K562 (cell line): ENCODE measurements at regions not wholly inside any gene's neighbourhood (a gene's known extent, or its start where the extent isn't known, plus 50 kb on each side); places are given as distances from the start of the nearest gene placed in this dataset.

Experiments used
- ATAC-seq: fragments of 200-7000 bp; cut with Tn5 transposase; 3 replicates; pipeline ENCODE4 v1.9.1; 2020; ENCODE audit warnings: moderate library complexity
- BruUV-seq: library from RNA; stranded (reverse); fragments of 400-500 nt; replicated peaks from 2 replicates; lab custom pipeline; 2021; lab: Mats Ljungman, UMichigan
- CTCF ChIA-PET: fragments of 300-600 bp; formaldehyde crosslinking; extraction: SDS; loops from one replicate; lab custom pipeline; 2021; ENCODE audit warnings: low intra/inter-chr PET ratio; lab: Yijun Ruan, JAX
- POLR2A ChIA-PET: fragments of 300-600, 350-650 bp; sonication (Branson Sonifier 250); formaldehyde crosslinking; extraction: SDS; loops from one replicate; lab custom pipeline; 2021; ENCODE audit warnings: antibody characterized with exemption, inconsistent platforms; lab: Yijun Ruan, JAX
- DNase-seq, 4 experiments: peaks; one replicate each; pipeline versions ENCODE4 v3.0.0 to v3.0.0-alpha.2; 2011 to 2018; ENCODE audit warnings: low spot score in 3 of 4, mixed read lengths in 3 of 4; ENCODE audit errors: extremely low read depth in 1 of 4
- FAIRE-seq: peaks from 2 replicates; lab custom pipeline; 2011; peaks lifted over from hg19 to GRCh38; lab: Jason Lieb, UNC
- H2AFZ ChIP-seq: 2 replicates; pipeline ENCODE4 v1.6.0; 2011; ENCODE audit warnings: low read depth, low read length, control low read depth, inconsistent platforms
- H3K27ac ChIP-seq: fragments of 200-600 bp; 3 replicates; pipeline ENCODE4 v1.8.0; 2011; ENCODE audit warnings: low read depth, mild to moderate bottlenecking, control low read depth, inconsistent platforms, low read length, moderate library complexity, mixed read lengths; ENCODE audit errors: extremely low read depth
- H3K27me3 ChIP-seq, 2 experiments: fragments of 300-600 bp in 1 of 2; 2 replicates in 1 of 2; 3 replicates in 1 of 2; pipeline versions ENCODE4 v1.6.0 to v1.8.0; 2011; ENCODE audit warnings: inconsistent platforms in 2 of 2, low read length in 2 of 2, mild to moderate bottlenecking in 1 of 2, mixed read lengths in 1 of 2, moderate library complexity in 1 of 2; ENCODE audit not compliant: control insufficient read depth in 2 of 2, insufficient read depth in 2 of 2
- H3K36me3 ChIP-seq: fragments of 300-600 bp; 3 replicates; pipeline ENCODE4 v1.8.0; 2011; ENCODE audit warnings: mild to moderate bottlenecking, low read length, inconsistent platforms; ENCODE audit not compliant: control insufficient read depth, insufficient read depth
- H3K4me1 ChIP-seq, 2 experiments: fragments of 200-600 bp in 1 of 2; replicated peaks in 1 of 2; 2 replicates in 1 of 2; 3 replicates in 1 of 2; pipeline versions ENCODE4 v1.5.1 to v1.8.0; 2011; ENCODE audit warnings: inconsistent platforms in 2 of 2, low read length in 2 of 2, mild to moderate bottlenecking in 1 of 2, mixed read lengths in 1 of 2, moderate library complexity in 1 of 2; ENCODE audit not compliant: control insufficient read depth in 2 of 2, insufficient read depth in 2 of 2
- H3K4me2 ChIP-seq: 2 replicates; pipeline ENCODE4 v1.6.1; 2011; ENCODE audit warnings: low read length, control low read depth, inconsistent platforms, mixed read lengths; ENCODE audit not compliant: insufficient read depth
- H3K4me3 ChIP-seq: fragments of 200-600 bp; sonication (generic), shearing (Covaris generic); 2 replicates; pipeline ENCODE4 v1.5.1; 2016; ENCODE audit warnings: control low read depth, inconsistent platforms
- H3K79me2 ChIP-seq: fragments of 200-600 bp; 3 replicates; pipeline ENCODE4 v1.8.0; 2011; ENCODE audit warnings: low read length, inconsistent platforms; ENCODE audit not compliant: control insufficient read depth, insufficient read depth
- H3K9ac ChIP-seq, 2 experiments: 2 replicates each; pipeline versions ENCODE4 v1.6.0 to v1.6.1; 2011; ENCODE audit warnings: low read depth in 2 of 2, low read length in 2 of 2, control low read depth in 1 of 2, inconsistent platforms in 1 of 2, mild to moderate bottlenecking in 1 of 2, mixed read lengths in 1 of 2; ENCODE audit not compliant: insufficient read depth in 1 of 2
- H3K9me1 ChIP-seq: one replicate; pipeline ENCODE4 v1.6.0; 2011; ENCODE audit warnings: inconsistent platforms, mild to moderate bottlenecking, low read length, moderate library complexity; ENCODE audit not compliant: control insufficient read depth, insufficient read depth
- H3K9me3 ChIP-seq: replicated peaks from 2 replicates; pipeline ENCODE4 v1.5.1; 2011; ENCODE audit warnings: low read depth, low read length, inconsistent platforms; ENCODE audit not compliant: control insufficient read depth, insufficient read depth
- H4K20me1 ChIP-seq: replicated peaks from 2 replicates; pipeline ENCODE4 v1.6.1; 2011; ENCODE audit warnings: low read length, inconsistent platforms, mixed read lengths; ENCODE audit not compliant: control insufficient read depth, insufficient read depth
- WGBS: fragments of 100-300 bp; shearing (Covaris generic); methylation state at CpG from one replicate; pipeline ENCODE4 v1.1.6; 2016; ENCODE audit warnings: low coverage, mixed read lengths; ENCODE audit not compliant: insufficient coverage; ENCODE audit errors: missing lambda C conversion rate; 5-methylcytosine and 5-hydroxymethylcytosine counted together
- in situ Hi-C: fragments of 300-500 bp; cut with MboI; formaldehyde crosslinking; loops from 4 replicates; pipeline ENCODE4 v1.15.0; 2018; ENCODE audit warnings: inconsistent platforms, mixed read lengths
- intact Hi-C: fragments of 100-400 bp; cut with micrococcal nuclease; formaldehyde crosslinking; loops from 2 replicates; pipeline ENCODE4 v1.14.2; 2022
- TF ChIP-seq, protein P1 (sequence below): sonication (generic); IDR thresholded peaks from 2 replicates; pipeline ENCODE4 v1.6.1; 2016
- TF ChIP-seq, protein P2 (sequence below): fragments of 450-650 bp; IDR thresholded peaks from 2 replicates; pipeline ENCODE4 v1.6.1; 2016; ENCODE audit warnings: mild to moderate bottlenecking, moderate library complexity

DNA sequence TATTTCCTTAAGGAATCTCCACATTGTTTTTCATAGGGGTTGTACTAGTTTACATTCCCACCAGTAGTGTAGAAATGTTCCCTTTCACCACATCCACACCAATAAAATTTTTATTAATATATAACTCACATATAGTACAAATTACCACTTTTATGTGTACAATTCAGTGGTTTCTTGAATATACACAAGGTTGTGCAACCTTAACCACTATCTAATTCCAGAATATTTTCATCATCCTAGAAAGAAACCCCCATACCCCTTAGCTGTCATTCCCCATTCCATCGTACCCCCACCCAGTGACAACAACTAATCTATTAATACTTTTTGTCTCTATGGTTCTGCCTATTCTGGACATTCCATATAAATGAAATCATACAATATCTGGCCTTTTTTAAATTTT, 108.3 kb upstream of the USP9X start:
- DNase-seq (no peak), ATAC-seq (no peak), FAIRE-seq (no peak)
- Histone ChIP-seq H3K9me3 (no peaks in the 10 kb centered on the region; the same call in 1 of the 2 replicates), H3K4me3 (no peak overlapping the region), H2AFZ (no peak overlapping the region), H4K20me1 (no peaks in the 10 kb centered on the region), H3K4me1 (no peaks in the 10 kb centered on the region; a peak in 1 of 5 replicates), H3K36me3 (no peaks in the 10 kb centered on the region), H3K79me2 (no peaks in the 10 kb centered on the region), H3K4me2 (no peak overlapping the region), H3K27me3 (no peaks in the 10 kb centered on the region), H3K9ac (no peak overlapping the region)
- ChIA-PET CTCF (no interaction called here), POLR2A (no interaction called here)
- in situ Hi-C loops = no loop called here
- no TSS peak for BruUV-seq
- TF ChIP-seq, protein P1, sequence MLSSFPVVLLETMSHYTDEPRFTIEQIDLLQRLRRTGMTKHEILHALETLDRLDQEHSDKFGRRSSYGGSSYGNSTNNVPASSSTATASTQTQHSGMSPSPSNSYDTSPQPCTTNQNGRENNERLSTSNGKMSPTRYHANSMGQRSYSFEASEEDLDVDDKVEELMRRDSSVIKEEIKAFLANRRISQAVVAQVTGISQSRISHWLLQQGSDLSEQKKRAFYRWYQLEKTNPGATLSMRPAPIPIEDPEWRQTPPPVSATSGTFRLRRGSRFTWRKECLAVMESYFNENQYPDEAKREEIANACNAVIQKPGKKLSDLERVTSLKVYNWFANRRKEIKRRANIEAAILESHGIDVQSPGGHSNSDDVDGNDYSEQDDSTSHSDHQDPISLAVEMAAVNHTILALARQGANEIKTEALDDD = no peak
- TF ChIP-seq, protein P2, sequence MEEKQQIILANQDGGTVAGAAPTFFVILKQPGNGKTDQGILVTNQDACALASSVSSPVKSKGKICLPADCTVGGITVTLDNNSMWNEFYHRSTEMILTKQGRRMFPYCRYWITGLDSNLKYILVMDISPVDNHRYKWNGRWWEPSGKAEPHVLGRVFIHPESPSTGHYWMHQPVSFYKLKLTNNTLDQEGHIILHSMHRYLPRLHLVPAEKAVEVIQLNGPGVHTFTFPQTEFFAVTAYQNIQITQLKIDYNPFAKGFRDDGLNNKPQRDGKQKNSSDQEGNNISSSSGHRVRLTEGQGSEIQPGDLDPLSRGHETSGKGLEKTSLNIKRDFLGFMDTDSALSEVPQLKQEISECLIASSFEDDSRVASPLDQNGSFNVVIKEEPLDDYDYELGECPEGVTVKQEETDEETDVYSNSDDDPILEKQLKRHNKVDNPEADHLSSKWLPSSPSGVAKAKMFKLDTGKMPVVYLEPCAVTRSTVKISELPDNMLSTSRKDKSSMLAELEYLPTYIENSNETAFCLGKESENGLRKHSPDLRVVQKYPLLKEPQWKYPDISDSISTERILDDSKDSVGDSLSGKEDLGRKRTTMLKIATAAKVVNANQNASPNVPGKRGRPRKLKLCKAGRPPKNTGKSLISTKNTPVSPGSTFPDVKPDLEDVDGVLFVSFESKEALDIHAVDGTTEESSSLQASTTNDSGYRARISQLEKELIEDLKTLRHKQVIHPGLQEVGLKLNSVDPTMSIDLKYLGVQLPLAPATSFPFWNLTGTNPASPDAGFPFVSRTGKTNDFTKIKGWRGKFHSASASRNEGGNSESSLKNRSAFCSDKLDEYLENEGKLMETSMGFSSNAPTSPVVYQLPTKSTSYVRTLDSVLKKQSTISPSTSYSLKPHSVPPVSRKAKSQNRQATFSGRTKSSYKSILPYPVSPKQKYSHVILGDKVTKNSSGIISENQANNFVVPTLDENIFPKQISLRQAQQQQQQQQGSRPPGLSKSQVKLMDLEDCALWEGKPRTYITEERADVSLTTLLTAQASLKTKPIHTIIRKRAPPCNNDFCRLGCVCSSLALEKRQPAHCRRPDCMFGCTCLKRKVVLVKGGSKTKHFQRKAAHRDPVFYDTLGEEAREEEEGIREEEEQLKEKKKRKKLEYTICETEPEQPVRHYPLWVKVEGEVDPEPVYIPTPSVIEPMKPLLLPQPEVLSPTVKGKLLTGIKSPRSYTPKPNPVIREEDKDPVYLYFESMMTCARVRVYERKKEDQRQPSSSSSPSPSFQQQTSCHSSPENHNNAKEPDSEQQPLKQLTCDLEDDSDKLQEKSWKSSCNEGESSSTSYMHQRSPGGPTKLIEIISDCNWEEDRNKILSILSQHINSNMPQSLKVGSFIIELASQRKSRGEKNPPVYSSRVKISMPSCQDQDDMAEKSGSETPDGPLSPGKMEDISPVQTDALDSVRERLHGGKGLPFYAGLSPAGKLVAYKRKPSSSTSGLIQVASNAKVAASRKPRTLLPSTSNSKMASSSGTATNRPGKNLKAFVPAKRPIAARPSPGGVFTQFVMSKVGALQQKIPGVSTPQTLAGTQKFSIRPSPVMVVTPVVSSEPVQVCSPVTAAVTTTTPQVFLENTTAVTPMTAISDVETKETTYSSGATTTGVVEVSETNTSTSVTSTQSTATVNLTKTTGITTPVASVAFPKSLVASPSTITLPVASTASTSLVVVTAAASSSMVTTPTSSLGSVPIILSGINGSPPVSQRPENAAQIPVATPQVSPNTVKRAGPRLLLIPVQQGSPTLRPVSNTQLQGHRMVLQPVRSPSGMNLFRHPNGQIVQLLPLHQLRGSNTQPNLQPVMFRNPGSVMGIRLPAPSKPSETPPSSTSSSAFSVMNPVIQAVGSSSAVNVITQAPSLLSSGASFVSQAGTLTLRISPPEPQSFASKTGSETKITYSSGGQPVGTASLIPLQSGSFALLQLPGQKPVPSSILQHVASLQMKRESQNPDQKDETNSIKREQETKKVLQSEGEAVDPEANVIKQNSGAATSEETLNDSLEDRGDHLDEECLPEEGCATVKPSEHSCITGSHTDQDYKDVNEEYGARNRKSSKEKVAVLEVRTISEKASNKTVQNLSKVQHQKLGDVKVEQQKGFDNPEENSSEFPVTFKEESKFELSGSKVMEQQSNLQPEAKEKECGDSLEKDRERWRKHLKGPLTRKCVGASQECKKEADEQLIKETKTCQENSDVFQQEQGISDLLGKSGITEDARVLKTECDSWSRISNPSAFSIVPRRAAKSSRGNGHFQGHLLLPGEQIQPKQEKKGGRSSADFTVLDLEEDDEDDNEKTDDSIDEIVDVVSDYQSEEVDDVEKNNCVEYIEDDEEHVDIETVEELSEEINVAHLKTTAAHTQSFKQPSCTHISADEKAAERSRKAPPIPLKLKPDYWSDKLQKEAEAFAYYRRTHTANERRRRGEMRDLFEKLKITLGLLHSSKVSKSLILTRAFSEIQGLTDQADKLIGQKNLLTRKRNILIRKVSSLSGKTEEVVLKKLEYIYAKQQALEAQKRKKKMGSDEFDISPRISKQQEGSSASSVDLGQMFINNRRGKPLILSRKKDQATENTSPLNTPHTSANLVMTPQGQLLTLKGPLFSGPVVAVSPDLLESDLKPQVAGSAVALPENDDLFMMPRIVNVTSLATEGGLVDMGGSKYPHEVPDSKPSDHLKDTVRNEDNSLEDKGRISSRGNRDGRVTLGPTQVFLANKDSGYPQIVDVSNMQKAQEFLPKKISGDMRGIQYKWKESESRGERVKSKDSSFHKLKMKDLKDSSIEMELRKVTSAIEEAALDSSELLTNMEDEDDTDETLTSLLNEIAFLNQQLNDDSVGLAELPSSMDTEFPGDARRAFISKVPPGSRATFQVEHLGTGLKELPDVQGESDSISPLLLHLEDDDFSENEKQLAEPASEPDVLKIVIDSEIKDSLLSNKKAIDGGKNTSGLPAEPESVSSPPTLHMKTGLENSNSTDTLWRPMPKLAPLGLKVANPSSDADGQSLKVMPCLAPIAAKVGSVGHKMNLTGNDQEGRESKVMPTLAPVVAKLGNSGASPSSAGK = no peak
- TF ChIP-seq, all 486 proteins: peak for 0
- H3K27ac ChIP-seq = no peak overlapping the region
- intact Hi-C loops = no loop called here
- 83% methylated on average over 1 of the region's 1 CpG for WGBS
- H3K9me1 ChIP-seq = no peaks in the 10 kb centered on the region
